ENCODE measurements at regions not wholly inside any gene's neighbourhood (a gene's known extent, or its start where the extent isn't known, plus 50 kb on each side); places are given as distances from the start of the nearest gene placed in this dataset.

GRCh38 chr2:236704887-236705286 is 135.3 kb downstream of the ACKR3 start:
- TF ChIP-seq CTCF (IDR thresholded peaks at IDR 0.05): no peak
- H3K27ac Mint-ChIP-seq: no peak overlapping the region
- peaks cover 6% of the 10 kb centered on the region; the same call in 1 of the 2 replicates for H3K9me3 Mint-ChIP-seq
- H3K27me3 Mint-ChIP-seq (ENCODE audit: insufficient read depth): peaks cover 10% of the 10 kb centered on the region
- no peaks in the 10 kb centered on the region; the same call in 1 of the 2 replicates for H3K4me1 Mint-ChIP-seq (ENCODE audit: low read depth)
- no peak for DNase-seq
- no peak overlapping the region for H3K4me3 Mint-ChIP-seq
- H3K36me3 Mint-ChIP-seq (ENCODE audit: low read depth): peaks cover 4% of the 10 kb centered on the region; the same call in 1 of the 2 replicates

- Mint-ChIP-seq H3K4me1 (ENCODE audit: low read depth) (no peaks in the 10 kb centered on the region; the same call in 1 of the 2 replicates), H3K27ac (no peak overlapping the region), H3K36me3 (ENCODE audit: low read depth) (peaks cover 4% of the 10 kb centered on the region; the same call in 1 of the 2 replicates), H3K9me3 (peaks cover 6% of the 10 kb centered on the region; the same call in 1 of the 2 replicates), H3K4me3 (no peak overlapping the region), H3K27me3 (ENCODE audit: insufficient read depth) (peaks cover 10% of the 10 kb centered on the region)
- DNase-seq: no peak
- no peak for TF ChIP-seq CTCF (IDR thresholded peaks at IDR 0.05)
These were observed 135.9 kb downstream of the ACKR3 start for GRCh38 chr2:236705295-236706105.

GRCh38 chr2:236706288-236706687 is 136.7 kb downstream of the ACKR3 start:
- DNase-seq: no peak
- H3K36me3 Mint-ChIP-seq (ENCODE audit: low read depth): peaks cover 4% of the 10 kb centered on the region; the same call in 1 of the 2 replicates
- no peaks in the 10 kb centered on the region; the same call in 1 of the 2 replicates for H3K4me1 Mint-ChIP-seq (ENCODE audit: low read depth)
- TF ChIP-seq CTCF (IDR thresholded peaks at IDR 0.05): no peak
- peaks cover 9% of the 10 kb centered on the region for H3K27me3 Mint-ChIP-seq (ENCODE audit: insufficient read depth)
- H3K4me3 Mint-ChIP-seq: no peak overlapping the region
- no peak overlapping the region for H3K27ac Mint-ChIP-seq
- H3K9me3 Mint-ChIP-seq: peaks cover 6% of the 10 kb centered on the region; the same call in 1 of the 2 replicates

GRCh38 chr2:236706803-236707202 is 137.2 kb downstream of the ACKR3 start:
- H3K36me3 Mint-ChIP-seq (ENCODE audit: low read depth): peaks cover 4% of the 10 kb centered on the region; the same call in 1 of the 2 replicates
- no peak overlapping the region for H3K4me3 Mint-ChIP-seq
- no peak overlapping the region for H3K27ac Mint-ChIP-seq
- H3K9me3 Mint-ChIP-seq: peaks cover 6% of the 10 kb centered on the region; the same call in 1 of the 2 replicates
- H3K4me1 Mint-ChIP-seq (ENCODE audit: low read depth): no peaks in the 10 kb centered on the region; the same call in 1 of the 2 replicates
- TF ChIP-seq CTCF (IDR thresholded peaks at IDR 0.05): no peak
- peaks cover 8% of the 10 kb centered on the region for H3K27me3 Mint-ChIP-seq (ENCODE audit: insufficient read depth)
- no peak for DNase-seq

DNA sequence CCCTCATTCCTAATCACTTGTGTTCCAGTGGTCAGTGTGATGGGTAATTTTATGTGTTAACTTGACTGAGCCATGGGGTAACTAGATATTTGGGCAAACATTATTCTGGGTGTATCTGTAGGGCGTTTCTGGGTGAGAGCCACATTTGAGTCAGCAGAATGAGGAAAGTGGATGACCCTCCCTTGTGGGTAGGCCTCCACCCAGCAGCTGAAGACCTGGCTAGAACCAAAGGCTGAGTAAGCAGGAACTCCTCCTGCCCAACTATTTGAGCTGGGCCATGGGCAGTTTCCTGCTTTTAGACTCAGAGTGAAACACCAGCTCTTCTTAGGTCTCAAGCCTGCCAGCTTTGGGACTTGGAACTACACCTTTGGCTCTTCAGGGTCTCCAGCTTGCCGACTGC is 141.8 kb downstream of the ACKR3 start:
- peaks cover 4% of the 10 kb centered on the region; the same call in 1 of the 2 replicates for H3K36me3 Mint-ChIP-seq (ENCODE audit: low read depth)
- peaks cover 6% of the 10 kb centered on the region; the same call in 1 of the 2 replicates for H3K9me3 Mint-ChIP-seq
- no peak overlapping the region for H3K27ac Mint-ChIP-seq
- peaks cover 6% of the 10 kb centered on the region for H3K27me3 Mint-ChIP-seq (ENCODE audit: insufficient read depth)
- no peak for TF ChIP-seq CTCF (IDR thresholded peaks at IDR 0.05)
- peaks cover 6% of the 10 kb centered on the region; the same call in 1 of the 2 replicates for H3K4me1 Mint-ChIP-seq (ENCODE audit: low read depth)
- DNase-seq: peak; percentile 15
- H3K4me3 Mint-ChIP-seq: no peak overlapping the region

Measured in HFFc6 (cell line).